ENCODE measurements at regions not wholly inside any gene's neighbourhood (a gene's known extent, or its start where the extent isn't known, plus 50 kb on each side); places are given as distances from the start of the nearest gene placed in this dataset.
"Not testable (repeated sequence)": the region's sequence is repeated elsewhere in the genome, so short reads cannot be mapped to it uniquely, and the experiment has no call there.

DNA sequence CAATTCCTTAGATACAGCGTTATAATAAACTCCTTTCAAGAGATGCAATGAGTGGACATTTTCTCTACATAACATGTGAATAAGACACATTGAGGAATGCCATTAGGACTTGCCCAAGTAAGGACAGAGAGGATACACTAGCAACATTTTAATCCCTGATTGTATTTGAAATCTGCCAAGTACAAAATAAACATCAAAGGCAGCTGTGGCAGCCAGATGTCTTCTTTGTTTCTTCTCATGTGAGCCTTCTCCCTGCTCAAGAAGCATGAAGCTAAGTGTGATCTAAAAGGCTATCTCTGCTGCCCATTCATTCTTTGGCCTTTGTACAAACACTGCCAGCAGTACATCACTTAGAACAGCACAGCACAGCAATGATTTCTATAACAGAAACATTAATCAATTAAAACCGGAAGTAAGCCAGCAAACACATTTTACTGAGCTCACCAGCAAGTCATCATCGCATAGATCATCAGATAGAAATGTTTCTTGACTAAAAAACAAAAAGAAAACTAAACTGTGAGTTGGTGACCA, 364.0 kb downstream of the CNTN6 start:
- H3K36me3 ChIP-seq (replicated peaks in 1 of 2) = no peaks in the 10 kb centered on the region
- no peaks in the 10 kb centered on the region for H3K4me1 ChIP-seq (replicated peaks in 1 of 2)
- H3K4me3 ChIP-seq = no peak overlapping the region
- H3K9me3 ChIP-seq (replicated peaks in 1 of 3) = no peaks in the 10 kb centered on the region
- no peak for DNase-seq
- intact Hi-C loops (cut with DNase I) = no loop called here
- no peaks in the 10 kb centered on the region for H3K27me3 ChIP-seq
- 52 to 57% (median 55%) methylated on average over 3 of the region's 3 CpGs for WGBS, 4 donors
- TF ChIP-seq, protein P1, sequence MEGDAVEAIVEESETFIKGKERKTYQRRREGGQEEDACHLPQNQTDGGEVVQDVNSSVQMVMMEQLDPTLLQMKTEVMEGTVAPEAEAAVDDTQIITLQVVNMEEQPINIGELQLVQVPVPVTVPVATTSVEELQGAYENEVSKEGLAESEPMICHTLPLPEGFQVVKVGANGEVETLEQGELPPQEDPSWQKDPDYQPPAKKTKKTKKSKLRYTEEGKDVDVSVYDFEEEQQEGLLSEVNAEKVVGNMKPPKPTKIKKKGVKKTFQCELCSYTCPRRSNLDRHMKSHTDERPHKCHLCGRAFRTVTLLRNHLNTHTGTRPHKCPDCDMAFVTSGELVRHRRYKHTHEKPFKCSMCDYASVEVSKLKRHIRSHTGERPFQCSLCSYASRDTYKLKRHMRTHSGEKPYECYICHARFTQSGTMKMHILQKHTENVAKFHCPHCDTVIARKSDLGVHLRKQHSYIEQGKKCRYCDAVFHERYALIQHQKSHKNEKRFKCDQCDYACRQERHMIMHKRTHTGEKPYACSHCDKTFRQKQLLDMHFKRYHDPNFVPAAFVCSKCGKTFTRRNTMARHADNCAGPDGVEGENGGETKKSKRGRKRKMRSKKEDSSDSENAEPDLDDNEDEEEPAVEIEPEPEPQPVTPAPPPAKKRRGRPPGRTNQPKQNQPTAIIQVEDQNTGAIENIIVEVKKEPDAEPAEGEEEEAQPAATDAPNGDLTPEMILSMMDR (IDR thresholded peaks at IDR 0.05) = no peak
- TF ChIP-seq POLR2A (IDR thresholded peaks at IDR 0.05) = no peak
- no peak overlapping the region for H3K27ac ChIP-seq

DNA sequence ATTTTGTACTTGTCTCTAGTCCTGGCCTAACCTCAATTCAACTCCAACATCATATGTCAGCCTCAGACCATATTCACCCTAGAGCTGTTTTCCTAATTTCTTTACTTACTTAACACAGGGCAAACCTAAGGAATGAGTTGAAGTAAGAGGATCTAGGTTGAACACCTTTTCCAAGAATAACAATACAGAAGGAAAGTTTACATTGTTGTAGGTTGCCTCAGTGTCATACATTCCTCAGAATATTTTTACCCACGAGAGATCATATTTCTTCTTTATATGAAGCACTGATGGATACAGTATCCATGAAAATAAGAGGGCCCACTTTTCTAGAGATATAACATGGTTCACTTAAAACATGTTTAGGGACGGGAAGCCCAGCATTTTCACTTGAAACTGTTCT, 369.5 kb downstream of the CNTN6 start:
- TF ChIP-seq, protein P1 (IDR thresholded peaks at IDR 0.05) = no peak
- no peak for TF ChIP-seq POLR2A (IDR thresholded peaks at IDR 0.05)
- Histone ChIP-seq H3K9me3 (replicated peaks in 1 of 3) (no peaks in the 10 kb centered on the region), H3K27ac (no peak overlapping the region), H3K4me3 (no peak overlapping the region), H3K4me1 (replicated peaks in 1 of 2) (no peaks in the 10 kb centered on the region), H3K36me3 (replicated peaks in 1 of 2) (no peaks in the 10 kb centered on the region), H3K27me3 (no peaks in the 10 kb centered on the region)
- intact Hi-C loops (cut with DNase I) = no loop called here
- no peak for DNase-seq
- 70 to 89% (median 80%) methylated on average over 2 of the region's 2 CpGs for WGBS, 4 donors

DNA sequence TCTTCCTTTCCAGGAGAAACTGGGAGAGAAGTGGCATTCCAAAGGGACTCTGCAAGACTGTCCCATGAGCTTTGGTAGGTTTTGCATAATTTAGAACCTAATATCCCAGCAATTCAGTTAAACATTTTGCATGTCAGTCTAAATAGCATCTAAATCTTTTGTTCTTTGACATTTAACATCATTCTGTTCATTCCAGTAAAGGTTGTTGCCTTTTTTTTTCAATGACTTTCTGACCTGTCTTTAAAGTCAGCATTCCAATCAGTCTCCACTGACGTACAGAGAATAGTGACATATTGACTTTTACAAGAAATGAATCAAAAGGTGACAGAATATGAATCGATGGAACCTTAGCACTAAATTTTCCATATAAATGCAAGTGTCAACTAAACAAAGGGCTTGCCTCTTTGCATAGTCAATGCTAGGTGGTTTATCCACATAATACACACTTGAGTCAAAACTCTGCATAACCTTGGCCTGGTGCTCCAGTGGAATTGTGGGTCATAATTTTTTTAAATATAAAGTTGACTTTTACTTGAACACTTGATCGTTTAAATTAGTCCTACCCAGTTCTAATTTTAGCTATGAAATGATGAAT, 370.1 kb downstream of the CNTN6 start:
- Histone ChIP-seq H3K36me3 (replicated peaks in 1 of 2) (no peaks in the 10 kb centered on the region), H3K4me3 (no peak overlapping the region), H3K27me3 (no peaks in the 10 kb centered on the region), H3K9me3 (replicated peaks in 1 of 3) (no peaks in the 10 kb centered on the region), H3K4me1 (replicated peaks in 1 of 2) (no peaks in the 10 kb centered on the region), H3K27ac (no peak overlapping the region)
- intact Hi-C loops (cut with DNase I) = no loop called here
- TF ChIP-seq, protein P1 (IDR thresholded peaks at IDR 0.05) = no peak
- TF ChIP-seq POLR2A (IDR thresholded peaks at IDR 0.05) = no peak
- DNase-seq = no peak
- 36 to 55% (median 41%) methylated on average over 3 of the region's 3 CpGs for WGBS, 4 donors

DNA sequence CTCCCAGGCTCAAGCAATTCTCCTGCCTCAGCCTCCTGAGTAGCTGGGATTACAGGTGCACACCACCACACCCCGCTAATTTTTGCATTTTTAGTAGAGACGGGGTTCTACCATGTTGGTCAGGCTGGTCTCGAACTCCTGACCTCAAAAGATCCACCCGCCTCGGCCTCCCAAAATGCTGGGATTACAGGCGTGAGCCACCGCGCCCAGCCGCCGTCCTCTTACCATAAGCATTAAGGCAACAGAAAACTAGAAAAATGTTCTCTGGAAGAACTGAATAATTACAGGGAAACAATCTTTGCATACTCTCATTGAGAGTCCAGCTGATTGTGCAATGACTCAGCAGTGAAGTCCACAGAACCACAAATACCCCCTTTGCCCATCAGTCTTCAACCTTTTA, 372.3 kb downstream of the CNTN6 start:
- H3K27me3 ChIP-seq; H3K4me3 ChIP-seq; DNase-seq; H3K27ac ChIP-seq; H3K36me3 ChIP-seq (replicated peaks in 1 of 2); H3K9me3 ChIP-seq (replicated peaks in 1 of 3); intact Hi-C loops (cut with DNase I): not testable (repeated sequence)
- WGBS, 4 donors = 84 to 87% (median 85%) methylated on average over 9 to 10 of the region's 10 CpGs
- peaks cover 0 to 13% of the 10 kb centered on the region in 2 donors for H3K4me1 ChIP-seq (replicated peaks in 1 of 2)

DNA sequence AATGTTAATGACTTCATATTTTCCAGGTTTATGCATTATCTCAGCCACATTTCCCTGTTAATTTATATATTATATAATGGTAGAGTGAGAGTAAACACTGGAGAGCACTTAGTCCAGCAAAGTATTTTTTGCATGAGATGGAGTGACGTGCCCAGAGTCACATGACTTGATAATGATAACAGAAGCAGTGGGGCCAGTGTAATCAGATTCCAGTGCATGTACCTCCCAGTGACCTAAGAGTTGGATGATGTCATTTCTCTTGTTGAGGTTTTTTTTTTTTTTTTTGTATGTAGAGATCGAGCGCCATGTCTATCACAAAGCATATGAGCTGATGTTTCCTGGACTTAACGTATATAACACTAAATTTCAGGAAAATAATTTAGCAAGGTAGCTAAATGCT, 375.3 kb downstream of the CNTN6 start:
- H3K27ac ChIP-seq = no peak overlapping the region
- intact Hi-C loops (cut with DNase I) = no loop called here
- TF ChIP-seq, protein P1 (IDR thresholded peaks at IDR 0.05) = no peak
- no peak for TF ChIP-seq POLR2A (IDR thresholded peaks at IDR 0.05)
- peaks cover 0 to 13% of the 10 kb centered on the region in 2 donors for H3K4me1 ChIP-seq (replicated peaks in 1 of 2)
- WGBS, 4 donors = 87 to 90% (median 87%) methylated on average over 4 of the region's 4 CpGs
- H3K4me3 ChIP-seq = no peak overlapping the region
- H3K9me3 ChIP-seq (replicated peaks in 1 of 3) = no peaks in the 10 kb centered on the region
- DNase-seq = no peak
- H3K36me3 ChIP-seq (replicated peaks in 1 of 2) = no peaks in the 10 kb centered on the region
- H3K27me3 ChIP-seq = no peaks in the 10 kb centered on the region

Data from adrenal gland (tissue), 9 donors.